DMS 273 (cell line): ENCODE measurements at regions not wholly inside any gene's neighbourhood (a gene's known extent, or its start where the extent isn't known, plus 50 kb on each side); places are given as distances from the start of the nearest gene placed in this dataset.
"Not testable (repeated sequence)": the region's sequence is repeated elsewhere in the genome, so short reads cannot be mapped to it uniquely, and the experiment has no call there.

Experiments
- DNase-seq: peaks from one replicate; lab custom pipeline; 2025; ENCODE audit not compliant: unreplicated experiment; lab: John Stamatoyannopoulos, UW

GRCh38 chr1:215287362-215287761 is 204.8 kb downstream of the KCNK2 start:
- DNase-seq: peak; percentile 88

- no peak for DNase-seq
Observed at GRCh38 chr1:215290018-215290417, 207.5 kb downstream of the KCNK2 start.

- no peak for DNase-seq
Observed at GRCh38 chr1:215292932-215293331, 210.4 kb downstream of the KCNK2 start.

- no peak for DNase-seq
Observed at GRCh38 chr1:215306426-215306825, 223.9 kb downstream of the KCNK2 start.

GRCh38 chr1:215321802-215322201 is 239.3 kb downstream of the KCNK2 start:
- no peak for DNase-seq

GRCh38 chr1:215323992-215324391 is 241.5 kb downstream of the KCNK2 start:
- not testable (repeated sequence) for DNase-seq

GRCh38 chr1:215330426-215330825 is 236.7 kb upstream of the KCTD3 start:
- DNase-seq: no peak

GRCh38 chr1:215344539-215344938 is 222.6 kb upstream of the KCTD3 start:
- DNase-seq: peak; percentile 15

- DNase-seq: no peak
Observed at GRCh38 chr1:215345208-215345607, 221.9 kb upstream of the KCTD3 start.

- peak; percentile 45 for DNase-seq
Observed at GRCh38 chr1:215345766-215346165, 221.3 kb upstream of the KCTD3 start.

- no peak for DNase-seq
Observed at GRCh38 chr1:215357901-215358300, 209.2 kb upstream of the KCTD3 start.

GRCh38 chr1:215358356-215358755 is 208.7 kb upstream of the KCTD3 start:
- DNase-seq: no peak

- no peak for DNase-seq
Observed at GRCh38 chr1:215360031-215360430, 207.1 kb upstream of the KCTD3 start.

- no peak for DNase-seq
Observed at GRCh38 chr1:215360758-215361157, 206.3 kb upstream of the KCTD3 start.

- DNase-seq: no peak
Observed at GRCh38 chr1:215375381-215375780, 191.7 kb upstream of the KCTD3 start.

- peak; percentile 34 for DNase-seq
Observed at GRCh38 chr1:215376544-215377264, 190.4 kb upstream of the KCTD3 start.

- no peak for DNase-seq
Observed at GRCh38 chr1:215377746-215378145, 189.4 kb upstream of the KCTD3 start.

- DNase-seq: no peak
Observed at GRCh38 chr1:215380566-215380965, 186.5 kb upstream of the KCTD3 start.

- no peak for DNase-seq
Observed at GRCh38 chr1:215393476-215393875, 173.6 kb upstream of the KCTD3 start.

GRCh38 chr1:215394084-215394991 is 172.8 kb upstream of the KCTD3 start:
- DNase-seq: no peak

GRCh38 chr1:215397106-215397505 is 170.0 kb upstream of the KCTD3 start:
- peak; percentile 61 for DNase-seq

GRCh38 chr1:215397843-215398242 is 169.3 kb upstream of the KCTD3 start:
- no peak for DNase-seq
